GM10266 (cell line): ENCODE measurements at regions not wholly inside any gene's neighbourhood (a gene's known extent, or its start where the extent isn't known, plus 50 kb on each side); places are given as distances from the start of the nearest gene placed in this dataset.

Experiments used
- DNase-seq: peaks from one replicate; pipeline ENCODE4 v3.0.0; 2012; ENCODE audit errors: extremely low spot score
- CTCF ChIP-seq: IDR thresholded peaks from 2 replicates; pipeline ENCODE4 v1.5.1; 2012; ENCODE audit warnings: mild to moderate bottlenecking, low read depth; ENCODE audit not compliant: control insufficient read depth, insufficient read depth; ENCODE audit errors: missing control alignments

GRCh38 chr5:24110004-24110615 is 534.7 kb downstream of the CDH10 start:
- no peak for DNase-seq
- TF ChIP-seq CTCF, result peak; percentile 6

GRCh38 chr5:24112420-24112819 is 532.4 kb downstream of the CDH10 start:
- TF ChIP-seq CTCF, result no peak
- no peak for DNase-seq

- no peak for TF ChIP-seq CTCF
- no peak for DNase-seq
These were observed 526.4 kb downstream of the CDH10 start for GRCh38 chr5:24118351-24118750.

- DNase-seq, result no peak
- TF ChIP-seq CTCF, result no peak
These were observed 509.2 kb downstream of the CDH10 start for GRCh38 chr5:24135536-24135935.

GRCh38 chr5:24141046-24141445 is 503.7 kb downstream of the CDH10 start:
- DNase-seq, result no peak
- TF ChIP-seq CTCF, result no peak

GRCh38 chr5:24142341-24142740 is 502.4 kb downstream of the CDH10 start:
- no peak for DNase-seq
- no peak for TF ChIP-seq CTCF

GRCh38 chr5:24145806-24146205 is 499.0 kb downstream of the CDH10 start:
- no peak for DNase-seq
- no peak for TF ChIP-seq CTCF
